22Rv1 (cell line): ENCODE measurements at regions not wholly inside any gene's neighbourhood (a gene's known extent, or its start where the extent isn't known, plus 50 kb on each side); places are given as distances from the start of the nearest gene placed in this dataset.

Experiments
- CTCF ChIP-seq: fragments of 450-650 bp; IDR thresholded peaks from 2 replicates; pipeline ENCODE4 v1.5.1; 2017; ENCODE audit warnings: mild to moderate bottlenecking
- ZFX ChIP-seq: fragments of 450-650 bp; IDR thresholded peaks from 2 replicates; pipeline ENCODE4 v1.6.1; 2017; ENCODE audit warnings: antibody characterized with exemption, borderline replicate concordance

- TF ChIP-seq CTCF (no peak), ZFX (no peak)
These were observed 120.7 kb upstream of the PCED1B start for GRCh38 chr12:46958599-46959290.
